HepG2 (cell line): ENCODE measurements at regions not wholly inside any gene's neighbourhood (a gene's known extent, or its start where the extent isn't known, plus 50 kb on each side); places are given as distances from the start of the nearest gene placed in this dataset.

ENCODE experiments used
- ATAC-seq: fragments of 200-7000 bp; cut with Tn5 transposase; 3 replicates; pipeline ENCODE4 v1.9.1; 2020; ENCODE audit warnings: mild to moderate bottlenecking, moderate library complexity
- BruUV-seq: library from RNA; stranded (reverse); fragments of 400-500 nt; replicated peaks from 2 replicates; lab custom pipeline; 2021; lab: Mats Ljungman, UMichigan
- CTCF ChIA-PET: fragments of 300-600 bp; formaldehyde crosslinking; extraction: SDS; loops from one replicate; lab custom pipeline; 2021; ENCODE audit warnings: low total read pairs, inconsistent platforms, low intra/inter-chr PET ratio; lab: Yijun Ruan, JAX
- POLR2A ChIA-PET: fragments of 350-600 bp; sonication (Branson Sonifier 250); formaldehyde crosslinking; loops from one replicate; lab custom pipeline; 2020; ENCODE audit warnings: antibody characterized with exemption, inconsistent platforms; lab: Yijun Ruan, JAX
- DNase-seq: peaks from one replicate; pipeline ENCODE4 v3.0.0-alpha.2; 2015; ENCODE audit warnings: low spot score
- FAIRE-seq: peaks from 3 replicates; lab custom pipeline; 2011; peaks lifted over from hg19 to GRCh38; lab: Jason Lieb, UNC
- H2AFZ ChIP-seq: one replicate; pipeline ENCODE4 v1.6.1; 2011; ENCODE audit warnings: low read length, inconsistent platforms
- H3K27ac ChIP-seq: fragments of 300-600 bp; 3 replicates; pipeline ENCODE4 v1.8.0; 2011; ENCODE audit warnings: mixed run types, mild to moderate bottlenecking, mixed read lengths, low read length, inconsistent platforms; ENCODE audit not compliant: insufficient read depth; ENCODE audit errors: extremely low read length
- H3K27me3 ChIP-seq, 2 experiments: fragments of 200-600 bp in 1 of 2; 2 replicates in 1 of 2; 3 replicates in 1 of 2; pipeline versions ENCODE4 v1.6.0 to v1.8.0; 2011; ENCODE audit warnings: low read length in 2 of 2, mild to moderate bottlenecking in 2 of 2, moderate library complexity in 2 of 2, inconsistent platforms in 1 of 2; ENCODE audit not compliant: insufficient read depth in 2 of 2, control insufficient read depth in 1 of 2
- H3K36me3 ChIP-seq, 2 experiments: fragments of 200-600 bp in 1 of 2; replicated peaks in 1 of 2; 2 replicates in 1 of 2; 3 replicates in 1 of 2; pipeline versions ENCODE4 v1.5.1 to v1.8.0; 2011; ENCODE audit warnings: low read length in 2 of 2, inconsistent platforms in 1 of 2; ENCODE audit not compliant: insufficient read depth in 2 of 2, control insufficient read depth in 1 of 2
- H3K4me1 ChIP-seq: 2 replicates; pipeline ENCODE4 v1.5.1; 2012; ENCODE audit warnings: low read length, inconsistent platforms; ENCODE audit not compliant: insufficient read depth
- H3K4me2 ChIP-seq: 2 replicates; pipeline ENCODE4 v1.6.0; 2011; ENCODE audit warnings: low read depth, low read length, inconsistent platforms
- H3K4me3 ChIP-seq, 3 experiments: fragments of 200-600 bp in 1 of 3; sonication (generic), shearing (Covaris generic) in 1 of 3; replicated peaks in 1 of 3; 2 replicates each; pipeline ENCODE4 v1.5.1; 2011 to 2016; ENCODE audit warnings: low read length in 3 of 3, inconsistent platforms in 2 of 3, low read depth in 2 of 3, mild to moderate bottlenecking in 2 of 3, control low read depth in 1 of 3, mixed read lengths in 1 of 3; ENCODE audit not compliant: insufficient read depth in 1 of 3
- H3K79me2 ChIP-seq: one replicate; pipeline ENCODE4 v1.6.1; 2011; ENCODE audit warnings: low read length, inconsistent platforms; ENCODE audit not compliant: insufficient read depth
- H3K9ac ChIP-seq: 2 replicates; pipeline ENCODE4 v1.6.0; 2011; ENCODE audit warnings: mild to moderate bottlenecking, low read depth, low read length, inconsistent platforms; ENCODE audit not compliant: insufficient read depth
- H3K9me3 ChIP-seq: 2 replicates; pipeline ENCODE4 v1.5.1; 2012; ENCODE audit warnings: mild to moderate bottlenecking, low read length
- H4K20me1 ChIP-seq: 2 replicates; pipeline ENCODE4 v1.6.0; 2011; ENCODE audit warnings: inconsistent platforms, mild to moderate bottlenecking, low read length, moderate library complexity; ENCODE audit not compliant: insufficient read depth
- AHDC1 ChIP-seq: sonication (generic); formaldehyde crosslinking; IDR thresholded peaks from 2 replicates; pipeline ENCODE4 v1.5.1; 2020; ENCODE audit warnings: mild to moderate bottlenecking, missing genetic modification reagents, borderline replicate concordance
- ARNT ChIP-seq: fragments of 450-650 bp; IDR thresholded peaks from 2 replicates; pipeline ENCODE4 v1.6.1; 2017
- RFXANK ChIP-seq: IDR thresholded peaks from 2 replicates; pipeline ENCODE4 v1.6.1; 2016
- YY1 ChIP-seq: IDR thresholded peaks from 2 replicates; pipeline ENCODE4 v1.6.1; 2011; ENCODE audit warnings: low read length, low read depth, moderate library complexity, mild to moderate bottlenecking; ENCODE audit not compliant: insufficient read depth, insufficient replicate concordance
- ZNF430 ChIP-seq: sonication (generic); formaldehyde crosslinking; IDR thresholded peaks from 2 replicates; pipeline ENCODE4 v1.9.0; 2021; ENCODE audit warnings: mild to moderate bottlenecking, missing genetic modification reagents
- ZNF615 ChIP-seq: sonication (generic); formaldehyde crosslinking; IDR thresholded peaks from 2 replicates; pipeline ENCODE4 v1.5.0; 2020; ENCODE audit warnings: mild to moderate bottlenecking, missing genetic modification reagents, borderline replicate concordance
- ZNF672 ChIP-seq: sonication (generic); formaldehyde crosslinking; IDR thresholded peaks from 2 replicates; pipeline ENCODE4 v1.8.1; 2022; ENCODE audit warnings: missing genetic modification reagents
- WGBS: methylation state at CpG from one replicate; pipeline ENCODE4 v1.1.6; 2017; ENCODE audit warnings: low lambda C conversion rate; 5-methylcytosine and 5-hydroxymethylcytosine counted together
- in situ Hi-C: cut with HindIII; loops from 2 replicates; pipeline ENCODE4 v1.10.0; 2017; ENCODE audit warnings: low pct_unique_long_range_greater_than_20kb; ENCODE audit not compliant: extremely low pct_ligation_motif_present
- intact Hi-C: fragments of 100-400 bp; cut with micrococcal nuclease; formaldehyde crosslinking; loops from one replicate; pipeline ENCODE4 v1.10.0; 2022; ENCODE audit not compliant: unreplicated experiment

DNA sequence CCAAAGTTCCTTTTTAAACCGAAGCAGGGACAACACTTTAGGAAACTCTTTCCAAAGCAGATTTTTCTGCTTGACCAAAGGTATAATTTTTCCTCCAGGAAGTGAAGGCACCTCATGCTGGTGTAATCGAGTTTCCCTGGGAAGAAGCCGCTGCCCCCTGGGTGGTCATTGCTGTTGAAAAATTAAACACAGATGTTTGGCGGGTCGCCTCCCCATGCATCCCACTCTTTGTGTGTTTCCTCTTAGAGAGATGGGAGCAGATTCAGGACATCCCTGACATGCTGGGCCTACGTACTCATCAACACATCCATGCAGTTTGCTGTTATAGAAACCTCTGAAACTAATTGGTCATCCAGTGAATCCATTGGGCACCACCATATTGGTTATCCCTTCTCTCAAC is 179.2 kb upstream of the HCCS start:
- Histone ChIP-seq H3K27me3 (no peaks in the 10 kb centered on the region), H3K4me3 (no peak overlapping the region), H3K79me2 (no peaks in the 10 kb centered on the region), H2AFZ (no peak overlapping the region), H3K4me1 (no peaks in the 10 kb centered on the region), H3K9ac (no peak overlapping the region), H3K4me2 (no peak overlapping the region), H3K9me3 (no peaks in the 10 kb centered on the region), H3K36me3 (no peaks in the 10 kb centered on the region), H4K20me1 (no peaks in the 10 kb centered on the region), H3K27ac (no peak overlapping the region)
- ATAC-seq = no peak
- CTCF ChIA-PET = no interaction called here
- no peak for FAIRE-seq
- TF ChIP-seq YY1 (no peak), AHDC1 (no peak), RFXANK (CRISPR knock-in tag) (no peak), ZNF430 (CRISPR knock-in tag) (no peak), ZNF615 (no peak), ARNT (no peak), ZNF672 (CRISPR knock-in tag) (no peak)
- DNase-seq = no peak
- POLR2A ChIA-PET = no interaction called here
- intact Hi-C loops (no loop called here), in situ Hi-C loops (no loop called here)
- WGBS = 98% methylated on average over 5 of the region's 6 CpGs
- no TSS peak for BruUV-seq
